GM12865 (cell line): ENCODE measurements at regions not wholly inside any gene's neighbourhood (a gene's known extent, or its start where the extent isn't known, plus 50 kb on each side); places are given as distances from the start of the nearest gene placed in this dataset.
A peak's percentile ranks its signal among the peaks of the same experiment; 100 is the strongest.
"Not testable (repeated sequence)": the region's sequence is repeated elsewhere in the genome, so short reads cannot be mapped to it uniquely, and the experiment has no call there.

Experiments
- DNase-seq: peaks from one replicate; pipeline ENCODE4 v3.0.0; 2010; ENCODE audit warnings: low read depth
- H3K4me3 ChIP-seq: 2 replicates; pipeline ENCODE4 v1.5.1; 2011; ENCODE audit warnings: mild to moderate bottlenecking, low read depth, low read length, control low read depth

DNA sequence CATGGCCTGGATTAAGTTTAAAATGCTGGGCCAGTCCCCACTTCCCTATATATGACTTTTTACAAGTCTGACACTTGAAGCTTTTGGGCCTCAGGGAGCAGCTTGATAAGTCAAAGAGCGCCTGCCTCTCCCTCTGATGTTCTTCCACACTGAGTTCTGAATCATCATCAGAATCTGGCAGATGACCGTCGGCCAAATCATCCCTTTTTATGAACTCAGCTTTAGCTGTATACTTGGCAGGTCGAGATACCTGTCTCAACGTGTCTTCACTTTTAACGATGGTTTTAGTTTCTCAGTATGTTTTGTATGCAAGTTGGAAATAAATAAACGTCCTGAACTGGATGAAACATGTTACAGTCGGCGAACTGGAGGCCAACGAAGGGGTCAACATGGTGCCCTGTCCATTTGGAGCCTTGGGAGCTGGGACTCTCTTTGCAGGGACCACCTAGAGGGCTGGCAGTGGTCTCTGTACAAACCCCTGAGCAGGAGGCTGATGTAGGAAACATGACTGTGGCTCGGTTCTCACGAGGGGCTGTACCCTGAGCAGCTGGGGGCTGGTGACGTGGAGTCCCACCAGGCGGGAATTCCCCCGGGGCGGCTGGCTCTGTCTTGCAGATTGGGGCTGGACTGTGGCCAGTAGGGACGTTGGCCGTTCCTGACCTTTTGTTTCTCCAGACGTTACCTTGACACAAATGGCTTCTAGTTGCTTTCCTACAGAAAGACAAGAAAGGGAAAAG is 192.2 kb upstream of the PRKX start:
- DNase-seq, H3K4me3 ChIP-seq: not testable (repeated sequence)

DNA sequence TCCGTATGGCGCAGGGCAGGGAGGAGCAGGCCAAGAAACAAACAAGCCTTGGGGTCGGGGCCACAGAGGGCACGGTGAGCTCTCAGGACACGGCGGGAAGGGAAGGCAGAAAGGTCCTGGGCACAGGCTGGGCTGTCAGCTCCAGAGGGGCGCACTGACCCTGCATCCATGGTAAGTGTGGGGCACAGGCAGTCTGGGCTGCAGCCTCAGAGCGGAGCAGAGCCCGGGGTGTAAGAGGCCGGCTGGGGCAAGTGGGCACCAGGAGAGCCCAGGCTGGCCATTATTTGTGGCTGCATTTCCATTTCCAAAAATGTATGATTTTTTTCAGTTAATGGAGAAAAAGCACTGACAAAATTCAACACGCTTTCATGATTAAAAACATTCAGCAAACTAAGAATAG is 188.8 kb upstream of the PRKX start:
- not testable (repeated sequence) for H3K4me3 ChIP-seq, DNase-seq

DNA sequence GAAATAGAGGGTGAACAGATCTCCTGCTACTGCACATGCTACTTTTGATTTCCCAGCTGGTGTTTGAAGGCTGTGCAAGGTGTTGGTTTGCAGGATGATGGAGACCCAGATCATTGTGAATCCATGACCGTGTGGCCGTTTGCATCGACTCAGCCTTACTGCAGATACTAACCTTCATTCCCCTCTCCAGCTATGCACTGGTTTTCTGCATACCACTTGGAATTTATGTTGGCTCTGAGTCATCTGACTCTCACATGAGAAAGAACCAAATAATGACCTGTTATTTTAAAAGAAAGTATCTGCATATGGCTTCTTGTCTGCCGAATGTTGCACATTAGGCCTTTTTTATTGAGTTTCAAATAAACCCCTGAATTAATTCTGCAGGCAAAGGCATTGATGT is 183.3 kb upstream of the PRKX start:
- DNase-seq, H3K4me3 ChIP-seq: not testable (repeated sequence)

DNA sequence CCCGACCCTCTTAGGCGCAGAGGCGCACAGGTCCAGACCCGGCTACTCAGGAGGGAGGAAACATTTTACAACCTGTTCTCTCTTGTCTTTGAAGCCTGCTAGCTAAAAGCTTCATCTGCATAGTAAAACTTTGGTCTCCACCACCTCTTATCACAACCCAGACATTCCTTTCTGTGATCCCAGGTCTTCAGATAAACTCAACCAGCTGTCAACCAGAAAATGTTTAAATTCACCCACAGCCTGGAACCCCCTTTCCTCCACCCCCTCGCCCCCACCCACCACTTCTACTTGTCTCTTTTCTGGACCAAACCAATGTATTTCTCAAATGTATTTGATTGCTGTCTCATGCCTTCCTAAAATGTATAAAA is 169.1 kb upstream of the PRKX start:
- not testable (repeated sequence) for H3K4me3 ChIP-seq

DNA sequence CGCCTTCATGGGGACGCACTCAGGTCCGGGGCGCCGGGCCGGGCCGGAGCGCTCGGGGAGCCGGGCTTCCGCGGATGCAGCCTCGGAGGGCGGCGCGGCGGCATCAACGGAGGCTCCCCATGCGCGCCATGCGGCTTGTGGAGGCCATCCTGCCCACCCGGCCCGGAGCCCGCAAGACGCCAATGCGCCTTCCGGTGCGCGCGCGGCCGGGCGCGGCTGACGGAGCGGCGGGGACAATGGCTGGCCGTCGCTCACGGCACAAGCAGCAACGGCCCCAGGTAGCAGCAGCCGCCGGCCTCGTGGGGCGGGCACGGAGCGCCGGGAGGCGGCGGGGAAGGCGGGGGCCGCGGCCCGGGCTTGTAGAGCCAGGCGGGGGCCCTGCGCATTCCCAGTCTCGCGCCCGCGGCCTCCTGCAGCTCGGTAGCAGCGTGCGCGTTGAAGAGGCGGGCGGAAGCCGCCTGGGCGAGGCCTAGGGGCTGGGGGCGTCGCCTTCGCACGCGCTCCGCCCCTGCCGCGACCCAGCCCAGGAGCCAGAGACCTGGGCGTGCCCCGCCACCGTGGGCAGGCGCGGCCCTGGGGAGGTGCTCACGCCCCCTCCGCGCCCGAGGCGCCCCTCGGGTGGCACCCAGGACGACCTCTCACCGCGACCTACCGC is 168.6 kb upstream of the PRKX start:
- not testable (repeated sequence) for H3K4me3 ChIP-seq, DNase-seq

More for the DNA sequence above, 169.1 kb upstream of the PRKX start:
- DNase-seq = not testable (repeated sequence)

DNA sequence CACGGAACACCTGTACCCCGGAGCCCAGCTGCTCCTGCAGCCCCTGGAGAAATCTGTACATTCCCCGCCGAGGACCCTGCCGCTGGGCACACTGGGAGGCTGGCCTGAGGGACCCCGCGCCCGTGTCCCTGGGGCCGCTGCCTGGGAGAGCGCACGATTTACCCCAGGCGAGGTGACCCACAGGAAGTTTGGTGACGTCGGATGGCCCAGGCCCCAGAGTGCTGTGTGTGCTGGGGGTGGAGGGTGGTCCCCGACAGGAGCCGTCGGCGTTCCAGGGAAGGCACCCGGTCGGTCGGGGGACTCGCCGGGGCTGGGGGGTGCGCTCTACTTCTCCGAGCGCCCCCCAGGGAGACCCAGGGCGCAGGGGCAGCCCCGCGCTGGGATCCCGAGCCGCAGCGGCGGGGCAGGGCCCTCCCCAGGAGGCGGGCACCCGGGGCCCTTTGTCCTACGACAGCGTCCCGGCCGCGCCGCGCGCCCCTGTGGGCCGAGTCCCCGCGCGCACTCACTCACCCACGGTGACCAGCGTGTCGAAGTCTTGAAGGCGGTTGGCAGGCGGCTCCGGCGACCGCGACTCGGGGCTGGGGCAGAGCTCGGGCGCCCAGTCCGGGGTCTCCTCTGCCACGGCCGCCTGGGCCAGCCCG is 167.9 kb upstream of the PRKX start:
- not testable (repeated sequence) for DNase-seq, H3K4me3 ChIP-seq

DNA sequence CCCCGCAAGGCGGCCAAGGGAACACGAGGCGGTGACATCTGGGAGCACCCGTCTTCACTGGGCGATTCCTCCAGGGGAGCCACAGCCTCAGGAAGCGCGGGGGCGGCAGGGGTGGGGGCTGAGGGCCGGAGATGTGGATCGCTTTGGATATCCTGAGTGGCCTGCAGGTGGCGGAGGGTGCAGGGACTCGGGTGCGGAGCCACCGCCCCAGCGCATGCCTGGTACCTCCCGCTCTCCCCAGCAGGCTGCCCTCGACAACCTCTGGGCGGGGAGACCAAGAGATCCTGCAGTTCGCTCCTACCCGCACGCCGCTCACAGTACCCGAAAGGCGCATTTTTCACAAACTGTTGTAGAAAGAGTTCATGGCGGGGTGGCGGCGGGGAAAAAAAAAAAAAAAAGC is 162.9 kb upstream of the PRKX start:
- DNase-seq, H3K4me3 ChIP-seq: not testable (repeated sequence)

DNA sequence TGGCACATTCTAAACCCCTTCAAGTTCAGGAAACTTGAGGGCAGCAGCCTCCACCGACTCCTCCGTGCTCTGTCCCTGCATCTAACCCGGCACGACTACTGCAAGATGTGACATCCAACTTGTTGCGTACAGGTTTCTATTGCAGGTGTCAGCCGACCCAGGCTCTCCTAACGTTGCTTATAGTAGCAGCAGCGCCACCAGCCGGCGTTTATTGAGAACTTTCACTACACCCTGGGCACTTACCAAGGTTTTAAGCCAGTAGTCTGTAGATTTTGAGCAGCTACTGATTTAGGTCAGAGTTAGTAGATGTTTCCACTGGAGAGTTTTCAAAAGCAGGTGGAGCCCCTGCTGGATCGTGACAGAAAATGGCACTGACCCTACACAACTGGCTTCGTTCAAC is 162.2 kb upstream of the PRKX start:
- DNase-seq, H3K4me3 ChIP-seq: not testable (repeated sequence)

DNA sequence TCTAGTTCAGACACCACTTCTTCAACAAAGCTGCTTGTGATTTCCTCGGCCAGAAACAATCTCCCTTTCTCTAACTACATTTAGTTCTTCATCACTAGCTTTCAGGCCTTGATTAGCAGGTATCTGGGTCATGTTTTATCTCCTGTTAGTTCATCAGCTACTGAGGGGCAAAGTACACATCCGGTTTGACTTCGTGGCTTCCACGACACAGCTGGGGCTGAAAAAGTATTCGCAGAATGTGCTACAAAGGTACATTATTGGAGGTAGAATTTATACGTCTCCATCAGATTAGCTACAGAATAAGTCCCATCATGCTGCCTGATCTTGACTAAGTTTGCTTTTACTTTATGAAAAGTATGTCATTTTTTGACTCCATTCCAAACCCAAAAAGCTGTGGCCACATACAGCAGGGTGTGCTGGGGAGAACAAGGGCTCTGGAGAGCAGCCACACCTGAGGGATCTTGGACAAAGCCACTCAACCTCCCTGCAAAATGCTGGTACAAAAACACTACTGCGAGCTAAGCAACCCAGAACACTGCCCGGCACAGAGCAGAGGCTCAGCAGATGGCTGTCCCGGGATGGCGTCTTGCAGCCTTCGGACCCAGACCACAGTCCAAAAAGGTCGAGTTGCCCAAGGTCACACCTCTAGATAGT is 158.9 kb upstream of the PRKX start:
- DNase-seq, H3K4me3 ChIP-seq: not testable (repeated sequence)

DNA sequence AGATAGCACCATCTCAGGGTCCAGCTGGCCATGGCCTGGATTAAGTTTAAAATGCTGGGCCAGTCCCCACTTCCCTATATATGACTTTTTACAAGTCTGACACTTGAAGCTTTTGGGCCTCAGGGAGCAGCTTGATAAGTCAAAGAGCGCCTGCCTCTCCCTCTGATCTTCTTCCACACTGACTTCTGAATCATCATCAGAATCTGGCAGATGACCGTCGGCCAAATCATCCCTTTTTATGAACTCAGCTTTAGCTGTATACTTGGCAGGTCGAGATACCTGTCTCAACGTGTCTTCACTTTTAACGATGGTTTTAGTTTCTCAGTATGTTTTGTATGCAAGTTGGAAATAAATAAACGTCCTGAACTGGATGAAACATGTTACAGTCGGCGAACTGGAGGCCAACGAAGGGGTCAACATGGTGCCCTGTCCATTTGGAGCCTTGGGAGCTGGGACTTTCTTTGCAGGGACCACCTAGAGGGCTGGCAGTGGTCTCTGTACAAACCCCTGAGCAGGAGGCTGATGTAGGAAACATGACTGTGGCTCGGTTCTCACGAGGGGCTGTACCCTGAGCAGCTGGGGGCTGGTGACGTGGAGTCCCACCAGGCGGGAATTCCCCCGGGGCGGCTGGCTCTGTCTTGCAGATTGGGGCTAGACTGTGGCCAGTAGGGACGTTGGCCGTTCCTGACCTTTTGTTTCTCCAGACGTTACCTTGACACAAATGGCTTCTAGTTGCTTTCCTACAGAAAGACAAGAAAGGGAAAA is 153.8 kb upstream of the PRKX start:
- DNase-seq, H3K4me3 ChIP-seq: not testable (repeated sequence)

DNA sequence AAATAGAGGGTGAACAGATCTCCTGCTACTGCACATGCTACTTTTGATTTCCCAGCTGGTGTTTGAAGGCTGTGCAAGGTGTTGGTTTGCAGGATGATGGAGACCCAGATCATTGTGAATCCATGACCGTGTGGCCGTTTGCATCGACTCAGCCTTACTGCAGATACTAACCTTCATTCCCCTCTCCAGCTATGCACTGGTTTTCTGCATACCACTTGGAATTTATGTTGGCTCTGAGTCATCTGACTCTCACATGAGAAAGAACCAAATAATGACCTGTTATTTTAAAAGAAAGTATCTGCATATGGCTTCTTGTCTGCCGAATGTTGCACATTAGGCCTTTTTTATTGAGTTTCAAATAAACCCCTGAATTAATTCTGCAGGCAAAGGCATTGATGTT is 144.9 kb upstream of the PRKX start:
- H3K4me3 ChIP-seq, DNase-seq: not testable (repeated sequence)

DNA sequence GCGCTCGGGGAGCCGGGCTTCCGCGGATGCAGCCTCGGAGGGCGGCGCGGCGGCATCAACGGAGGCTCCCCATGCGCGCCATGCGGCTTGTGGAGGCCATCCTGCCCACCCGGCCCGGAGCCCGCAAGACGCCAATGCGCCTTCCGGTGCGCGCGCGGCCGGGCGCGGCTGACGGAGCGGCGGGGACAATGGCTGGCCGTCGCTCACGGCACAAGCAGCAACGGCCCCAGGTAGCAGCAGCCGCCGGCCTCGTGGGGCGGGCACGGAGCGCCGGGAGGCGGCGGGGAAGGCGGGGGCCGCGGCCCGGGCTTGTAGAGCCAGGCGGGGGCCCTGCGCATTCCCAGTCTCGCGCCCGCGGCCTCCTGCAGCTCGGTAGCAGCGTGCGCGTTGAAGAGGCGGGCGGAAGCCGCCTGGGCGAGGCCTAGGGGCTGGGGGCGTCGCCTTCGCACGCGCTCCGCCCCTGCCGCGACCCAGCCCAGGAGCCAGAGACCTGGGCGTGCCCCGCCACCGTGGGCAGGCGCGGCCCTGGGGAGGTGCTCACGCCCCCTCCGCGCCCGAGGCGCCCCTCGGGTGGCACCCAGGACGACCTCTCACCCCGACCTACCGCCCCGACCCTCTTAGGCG is 130.2 kb upstream of the PRKX start:
- not testable (repeated sequence) for H3K4me3 ChIP-seq

DNA sequence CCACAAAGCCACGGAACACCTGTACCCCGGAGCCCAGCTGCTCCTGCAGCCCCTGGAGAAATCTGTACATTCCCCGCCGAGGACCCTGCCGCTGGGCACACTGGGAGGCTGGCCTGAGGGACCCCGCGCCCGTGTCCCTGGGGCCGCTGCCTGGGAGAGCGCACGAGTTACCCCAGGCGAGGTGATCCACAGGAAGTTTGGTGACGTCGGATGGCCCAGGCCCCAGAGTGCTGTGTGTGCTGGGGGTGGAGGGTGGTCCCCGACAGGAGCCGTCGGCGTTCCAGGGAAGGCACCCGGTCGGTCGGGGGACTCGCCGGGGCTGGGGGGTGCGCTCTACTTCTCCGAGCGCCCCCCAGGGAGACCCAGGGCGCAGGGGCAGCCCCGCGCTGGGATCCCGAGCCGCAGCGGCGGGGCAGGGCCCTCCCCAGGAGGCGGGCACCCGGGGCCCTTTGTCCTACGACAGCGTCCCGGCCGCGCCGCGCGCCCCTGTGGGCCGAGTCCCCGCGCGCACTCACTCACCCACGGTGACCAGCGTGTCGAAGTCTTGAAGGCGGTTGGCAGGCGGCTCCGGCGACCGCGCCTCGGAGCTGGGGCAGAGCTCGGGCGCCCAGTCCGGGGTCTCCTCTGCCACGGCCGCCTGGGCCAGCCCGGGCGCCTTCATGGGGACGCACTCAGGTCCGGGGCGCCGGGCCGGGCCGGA is 129.5 kb upstream of the PRKX start:
- not testable (repeated sequence) for DNase-seq
- H3K4me3 ChIP-seq = peak overlapping the region; percentile 32; the same call in 1 of the 2 replicates

More for the DNA sequence above, 130.2 kb upstream of the PRKX start:
- DNase-seq = not testable (repeated sequence)

DNA sequence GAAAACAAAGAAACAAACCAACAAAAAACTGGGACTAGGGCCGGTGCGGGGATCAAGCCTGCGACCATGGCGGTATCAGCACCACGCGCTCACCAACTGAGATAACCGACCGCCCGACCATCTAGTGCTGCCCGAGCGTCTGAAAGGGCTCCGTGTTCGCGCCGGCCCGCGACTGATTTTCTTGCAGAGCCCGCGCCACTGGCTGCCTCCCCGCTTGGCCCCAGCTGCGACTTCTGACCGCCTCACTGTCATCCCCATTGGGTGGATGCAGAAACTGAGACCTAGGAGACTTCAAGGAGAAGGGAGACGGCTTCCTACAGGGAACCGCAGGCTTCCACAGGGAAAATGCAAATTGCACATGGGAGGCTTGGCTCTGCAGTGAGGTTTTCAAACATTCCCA is 125.3 kb upstream of the PRKX start:
- H3K4me3 ChIP-seq, DNase-seq: not testable (repeated sequence)

DNA sequence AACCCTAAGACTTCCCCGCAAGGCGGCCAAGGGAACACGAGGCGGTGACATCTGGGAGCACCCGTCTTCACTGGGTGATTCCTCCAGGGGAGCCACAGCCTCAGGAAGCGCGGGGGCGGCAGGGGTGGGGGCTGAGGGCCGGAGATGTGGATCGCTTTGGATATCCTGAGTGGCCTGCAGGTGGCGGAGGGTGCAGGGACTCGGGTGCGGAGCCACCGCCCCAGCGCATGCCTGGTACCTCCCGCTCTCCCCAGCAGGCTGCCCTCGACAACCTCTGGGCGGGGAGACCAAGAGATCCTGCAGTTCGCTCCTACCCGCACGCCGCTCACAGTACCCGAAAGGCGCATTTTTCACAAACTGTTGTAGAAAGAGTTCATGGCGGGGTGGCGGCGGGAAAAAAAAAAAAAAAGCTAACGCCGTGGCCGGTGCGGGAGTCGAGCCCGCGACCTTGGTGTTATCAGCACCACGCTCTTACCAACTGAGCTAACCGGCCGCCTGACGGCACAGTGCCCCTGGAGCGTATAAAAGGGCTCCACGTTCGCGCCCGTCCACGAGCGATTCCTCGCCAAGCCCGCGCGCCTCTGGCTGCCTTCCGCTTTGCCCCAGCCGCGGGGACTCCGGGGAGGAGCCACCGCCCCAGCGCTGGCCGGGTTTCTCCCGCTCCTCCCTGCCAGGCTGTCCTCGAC is 124.7 kb upstream of the PRKX start:
- not testable (repeated sequence) for H3K4me3 ChIP-seq, DNase-seq

DNA sequence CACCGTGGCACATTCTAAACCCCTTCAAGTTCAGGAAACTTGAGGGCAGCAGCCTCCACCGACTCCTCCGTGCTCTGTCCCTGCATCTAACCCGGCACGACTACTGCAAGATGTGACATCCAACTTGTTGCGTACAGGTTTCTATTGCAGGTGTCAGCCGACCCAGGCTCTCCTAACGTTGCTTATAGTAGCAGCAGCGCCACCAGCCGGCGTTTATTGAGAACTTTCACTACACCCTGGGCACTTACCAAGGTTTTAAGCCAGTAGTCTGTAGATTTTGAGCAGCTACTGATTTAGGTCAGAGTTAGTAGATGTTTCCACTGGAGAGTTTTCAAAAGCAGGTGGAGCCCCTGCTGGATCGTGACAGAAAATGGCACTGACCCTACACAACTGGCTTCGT is 123.8 kb upstream of the PRKX start:
- not testable (repeated sequence) for DNase-seq, H3K4me3 ChIP-seq

DNA sequence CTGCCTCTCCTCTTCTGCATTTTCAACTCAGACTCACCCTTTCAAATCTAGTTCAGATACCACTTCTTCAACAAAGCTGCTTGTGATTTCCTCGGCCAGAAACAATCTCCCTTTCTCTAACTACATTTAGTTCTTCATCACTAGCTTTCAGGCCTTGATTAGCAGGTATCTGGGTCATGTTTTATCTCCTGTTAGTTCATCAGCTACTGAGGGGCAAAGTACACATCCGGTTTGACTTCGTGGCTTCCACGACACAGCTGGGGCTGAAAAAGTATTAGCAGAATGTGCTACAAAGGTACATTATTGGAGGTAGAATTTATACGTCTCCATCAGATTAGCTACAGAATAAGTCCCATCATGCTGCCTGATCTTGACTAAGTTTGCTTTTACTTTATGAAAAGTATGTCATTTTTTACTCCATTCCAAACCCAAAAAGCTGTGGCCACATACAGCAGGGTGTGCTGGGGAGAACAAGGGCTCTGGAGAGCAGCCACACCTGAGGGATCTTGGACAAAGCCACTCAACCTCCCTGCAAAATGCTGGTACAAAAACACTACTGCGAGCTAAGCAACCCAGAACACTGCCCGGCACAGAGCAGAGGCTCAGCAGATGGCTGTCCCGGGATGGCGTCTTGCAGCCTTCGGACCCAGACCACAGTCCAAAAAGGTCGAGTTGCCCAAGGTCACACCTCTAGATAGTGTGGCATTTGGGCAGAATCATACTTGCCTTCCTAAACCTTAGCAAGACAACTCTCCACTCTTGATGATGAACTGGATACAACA is 120.5 kb upstream of the PRKX start:
- not testable (repeated sequence) for H3K4me3 ChIP-seq, DNase-seq
